ENCODE measurements at regions not wholly inside any gene's neighbourhood (a gene's known extent, or its start where the extent isn't known, plus 50 kb on each side); places are given as distances from the start of the nearest gene placed in this dataset.

- Histone ChIP-seq H3K4me1 (ENCODE audit: control insufficient read depth, insufficient read depth, low read length) (no peaks in the 10 kb centered on the region), H3K36me3 (ENCODE audit: control insufficient read depth, insufficient read depth, low read length) (no peaks in the 10 kb centered on the region), H3K9me3 (ENCODE audit: control insufficient read depth, low read length) (no peaks in the 10 kb centered on the region), H3K9ac (ENCODE audit: low read length) (no peak overlapping the region), H3K4me3 (ENCODE audit: low read length) (no peak overlapping the region), H3K27me3 (ENCODE audit: control insufficient read depth, insufficient read depth, low read length) (peaks cover 5% of the 10 kb centered on the region)
Observed at GRCh38 chr6:44012078-44012493, 115.2 kb downstream of the MRPL14 start.

GRCh38 chr6:44011350-44011920, 115.8 kb downstream of the MRPL14 start:
- Histone ChIP-seq H3K4me1 (ENCODE audit: control insufficient read depth, insufficient read depth, low read length) (no peaks in the 10 kb centered on the region), H3K4me3 (ENCODE audit: low read length) (no peak overlapping the region), H3K9me3 (ENCODE audit: control insufficient read depth, low read length) (no peaks in the 10 kb centered on the region), H3K27me3 (ENCODE audit: control insufficient read depth, insufficient read depth, low read length) (peaks cover 5% of the 10 kb centered on the region), H3K9ac (ENCODE audit: low read length) (no peak overlapping the region), H3K36me3 (ENCODE audit: control insufficient read depth, insufficient read depth, low read length) (no peaks in the 10 kb centered on the region)

GRCh38 chr6:44010411-44011349, 116.6 kb downstream of the MRPL14 start:
- Histone ChIP-seq H3K36me3 (ENCODE audit: control insufficient read depth, insufficient read depth, low read length) (no peaks in the 10 kb centered on the region), H3K4me3 (ENCODE audit: low read length) (no peak overlapping the region), H3K9me3 (ENCODE audit: control insufficient read depth, low read length) (no peaks in the 10 kb centered on the region), H3K4me1 (ENCODE audit: control insufficient read depth, insufficient read depth, low read length) (no peaks in the 10 kb centered on the region), H3K27me3 (ENCODE audit: control insufficient read depth, insufficient read depth, low read length) (peaks cover 5% of the 10 kb centered on the region), H3K9ac (ENCODE audit: low read length) (no peak overlapping the region)

GRCh38 chr6:44009425-44010321, 117.6 kb downstream of the MRPL14 start:
- Histone ChIP-seq H3K4me3 (ENCODE audit: low read length) (no peak overlapping the region), H3K27me3 (ENCODE audit: control insufficient read depth, insufficient read depth, low read length) (peaks cover 9% of the 10 kb centered on the region), H3K9me3 (ENCODE audit: control insufficient read depth, low read length) (no peaks in the 10 kb centered on the region), H3K9ac (ENCODE audit: low read length) (no peak overlapping the region), H3K4me1 (ENCODE audit: control insufficient read depth, insufficient read depth, low read length) (no peaks in the 10 kb centered on the region), H3K36me3 (ENCODE audit: control insufficient read depth, insufficient read depth, low read length) (no peaks in the 10 kb centered on the region)

DNA sequence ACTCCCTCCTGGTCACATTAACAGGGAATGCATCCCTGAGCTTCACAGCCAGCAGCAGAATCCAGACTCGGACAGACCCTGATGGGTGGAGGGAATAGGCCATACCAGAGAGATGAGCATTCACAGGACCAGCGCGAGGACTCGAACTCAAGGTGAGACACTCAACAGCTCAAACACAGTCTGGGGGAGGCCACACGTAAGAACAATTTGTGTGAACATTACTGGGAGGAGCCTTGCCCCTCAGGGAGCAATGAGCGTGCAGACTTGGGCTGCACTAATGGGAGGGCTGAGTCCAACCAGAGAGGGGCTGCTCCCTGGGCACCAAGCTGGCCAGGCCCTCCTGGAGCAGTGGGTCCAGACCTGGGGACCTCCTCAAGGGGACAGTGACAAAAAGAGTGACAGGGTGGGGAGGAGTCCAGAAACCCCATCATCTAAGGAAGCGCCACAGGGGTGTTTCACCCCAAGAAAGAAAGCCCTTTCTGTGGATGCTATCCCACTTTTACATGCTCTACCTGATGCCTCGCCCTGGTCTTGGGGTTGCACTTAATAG, 118.4 kb downstream of the MRPL14 start:
- no peak overlapping the region for H3K9ac ChIP-seq (ENCODE audit: low read length)
- H3K4me3 ChIP-seq (ENCODE audit: low read length), result no peak overlapping the region
- H3K9me3 ChIP-seq (ENCODE audit: control insufficient read depth, low read length), result no peaks in the 10 kb centered on the region
- H3K36me3 ChIP-seq (ENCODE audit: control insufficient read depth, insufficient read depth, low read length), result no peaks in the 10 kb centered on the region
- H3K27me3 ChIP-seq (ENCODE audit: control insufficient read depth, insufficient read depth, low read length), result peaks cover 12% of the 10 kb centered on the region
- H3K4me1 ChIP-seq (ENCODE audit: control insufficient read depth, insufficient read depth, low read length), result no peaks in the 10 kb centered on the region

DNA sequence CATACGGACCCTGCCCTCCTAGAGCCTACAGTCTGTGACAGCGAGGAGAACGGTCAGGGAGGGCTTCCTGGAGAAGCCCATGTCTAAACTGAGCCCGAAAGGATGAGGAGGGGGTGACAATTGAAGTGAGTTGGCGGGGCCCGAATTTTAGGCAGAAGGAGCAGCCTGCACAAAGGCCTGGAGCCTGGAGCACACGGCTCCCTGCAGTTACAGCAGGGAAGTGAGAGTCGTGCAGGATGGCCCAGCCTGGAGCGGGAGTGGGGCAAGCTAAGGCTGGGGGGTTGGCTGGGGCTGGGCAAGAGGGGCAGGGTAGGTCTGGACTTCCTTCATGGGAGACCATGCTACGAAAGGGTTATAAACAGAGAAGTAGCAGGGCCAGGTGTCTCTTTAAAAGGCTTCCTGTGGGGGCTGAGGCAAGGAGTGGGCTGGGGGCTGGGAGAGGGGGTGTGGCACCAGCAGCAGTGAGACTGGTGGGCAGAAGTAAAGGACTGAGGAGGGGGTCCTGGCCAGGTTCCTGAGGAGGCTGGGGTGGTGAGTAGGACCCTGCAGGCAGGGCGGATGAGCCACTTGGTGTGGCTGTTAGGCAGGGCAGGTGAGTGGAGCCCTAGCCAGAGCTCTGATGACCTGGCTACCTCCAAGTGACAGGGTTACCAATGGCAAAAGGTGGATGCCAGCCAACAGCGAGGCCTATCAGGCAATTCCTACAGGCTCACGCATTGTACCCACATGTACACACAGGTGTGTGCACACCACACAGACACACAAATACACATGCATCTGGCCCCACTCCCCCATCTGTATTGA, 119.2 kb downstream of the MRPL14 start:
- H3K9me3 ChIP-seq (ENCODE audit: control insufficient read depth, low read length), result no peaks in the 10 kb centered on the region
- H3K36me3 ChIP-seq (ENCODE audit: control insufficient read depth, insufficient read depth, low read length), result no peaks in the 10 kb centered on the region
- H3K27me3 ChIP-seq (ENCODE audit: control insufficient read depth, insufficient read depth, low read length), result peaks cover 18% of the 10 kb centered on the region
- no peak overlapping the region for H3K9ac ChIP-seq (ENCODE audit: low read length)
- no peak overlapping the region for H3K4me3 ChIP-seq (ENCODE audit: low read length)
- H3K4me1 ChIP-seq (ENCODE audit: control insufficient read depth, insufficient read depth, low read length), result peaks cover 3% of the 10 kb centered on the region

GRCh38 chr6:44006872-44007303, 120.4 kb downstream of the MRPL14 start:
- H3K4me1 ChIP-seq (ENCODE audit: control insufficient read depth, insufficient read depth, low read length), result peaks cover 12% of the 10 kb centered on the region
- peaks cover 30% of the 10 kb centered on the region for H3K27me3 ChIP-seq (ENCODE audit: control insufficient read depth, insufficient read depth, low read length)
- no peak overlapping the region for H3K9ac ChIP-seq (ENCODE audit: low read length)
- H3K36me3 ChIP-seq (ENCODE audit: control insufficient read depth, insufficient read depth, low read length), result no peaks in the 10 kb centered on the region
- no peak overlapping the region for H3K4me3 ChIP-seq (ENCODE audit: low read length)
- H3K9me3 ChIP-seq (ENCODE audit: control insufficient read depth, low read length), result no peaks in the 10 kb centered on the region

DNA sequence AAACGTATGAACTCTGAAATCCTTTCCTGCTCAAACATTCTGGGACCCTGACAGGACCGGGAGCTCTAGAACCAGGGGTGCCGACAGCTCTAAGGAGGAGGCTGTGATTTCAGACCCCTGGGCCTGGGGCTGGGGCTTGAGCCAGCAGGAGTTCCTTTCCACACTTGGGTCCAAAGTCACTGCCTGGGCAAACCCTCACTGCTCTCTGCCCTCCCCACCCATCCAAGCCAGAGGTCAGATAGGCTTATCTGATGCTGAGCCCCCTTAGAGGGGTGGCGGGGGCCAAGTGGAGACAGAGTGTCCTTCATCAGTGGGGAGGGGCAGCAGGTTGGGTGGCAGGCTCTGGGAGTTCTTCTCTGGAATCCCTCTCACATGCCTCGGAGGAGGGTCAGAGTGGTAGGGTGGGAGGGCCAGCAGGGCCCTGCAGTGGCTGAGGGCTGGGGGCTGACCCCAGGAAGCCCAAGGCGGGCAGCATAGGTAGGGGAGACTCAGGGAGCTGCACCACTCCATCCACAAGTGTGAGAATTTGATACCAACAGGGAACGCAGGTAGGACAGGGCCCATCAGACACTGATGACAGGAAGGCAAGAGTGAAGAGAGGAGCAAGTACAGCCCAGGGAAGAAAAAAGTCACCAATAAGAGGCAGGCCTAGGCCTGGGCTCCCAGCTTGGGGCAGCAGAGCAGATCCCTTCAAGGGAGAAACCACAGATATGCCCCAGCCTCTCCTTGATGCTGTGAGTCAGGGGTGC, 121.0 kb downstream of the MRPL14 start:
- Histone ChIP-seq H3K27me3 (ENCODE audit: control insufficient read depth, insufficient read depth, low read length) (peaks cover 34% of the 10 kb centered on the region), H3K36me3 (ENCODE audit: control insufficient read depth, insufficient read depth, low read length) (no peaks in the 10 kb centered on the region), H3K4me1 (ENCODE audit: control insufficient read depth, insufficient read depth, low read length) (peaks cover 16% of the 10 kb centered on the region), H3K4me3 (ENCODE audit: low read length) (no peak overlapping the region), H3K9me3 (ENCODE audit: control insufficient read depth, low read length) (no peaks in the 10 kb centered on the region), H3K9ac (ENCODE audit: low read length) (no peak overlapping the region)

GRCh38 chr6:44005507-44005903, 121.7 kb downstream of the MRPL14 start:
- Histone ChIP-seq H3K9me3 (ENCODE audit: control insufficient read depth, low read length) (no peaks in the 10 kb centered on the region), H3K36me3 (ENCODE audit: control insufficient read depth, insufficient read depth, low read length) (no peaks in the 10 kb centered on the region), H3K9ac (ENCODE audit: low read length) (no peak overlapping the region), H3K4me3 (ENCODE audit: low read length) (no peak overlapping the region), H3K4me1 (ENCODE audit: control insufficient read depth, insufficient read depth, low read length) (peaks cover 16% of the 10 kb centered on the region), H3K27me3 (ENCODE audit: control insufficient read depth, insufficient read depth, low read length) (peaks cover 34% of the 10 kb centered on the region)

DNA sequence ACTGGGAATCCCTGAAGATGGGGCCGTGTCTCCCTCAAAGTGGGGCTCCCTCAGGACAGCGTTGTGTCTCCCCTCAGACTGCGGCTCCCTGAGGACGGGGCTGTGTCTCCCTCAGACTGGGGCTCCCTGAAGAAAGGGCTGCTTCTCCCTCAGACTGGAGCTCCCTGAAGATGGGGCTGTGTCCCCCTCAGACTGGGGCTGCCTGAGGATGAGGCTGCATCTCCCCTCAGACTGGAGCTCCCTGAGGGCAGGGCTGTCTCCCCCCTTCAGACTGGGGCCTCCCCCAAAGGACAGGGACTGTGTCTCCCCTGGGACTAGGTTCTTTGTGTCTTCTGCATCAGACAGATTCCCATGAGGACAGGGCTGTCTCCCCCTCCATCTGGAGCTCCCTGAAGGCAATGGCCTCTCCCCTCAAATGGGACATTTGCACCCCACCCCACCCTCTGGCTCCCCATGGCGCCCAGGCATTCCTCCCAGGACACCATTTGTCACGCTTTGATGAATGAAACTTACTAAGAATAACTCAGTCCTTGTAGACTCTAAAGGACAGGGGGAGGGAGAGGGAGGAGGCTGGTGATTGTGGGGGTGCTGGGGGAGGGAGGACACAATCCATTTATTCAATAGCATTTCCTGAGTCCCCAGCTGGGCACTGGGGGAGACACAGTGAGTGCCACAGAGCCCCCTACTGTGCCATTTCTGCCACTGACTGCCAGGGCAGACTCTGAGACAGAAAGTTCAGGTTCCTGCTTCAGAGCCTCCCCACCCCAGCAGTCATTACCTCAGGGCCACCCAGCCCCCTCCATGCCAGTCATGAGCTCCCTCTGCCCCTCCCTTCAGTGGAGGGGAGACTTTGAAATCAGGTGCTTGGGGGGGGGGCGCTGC, 122.4 kb downstream of the MRPL14 start:
- no peak overlapping the region for H3K9ac ChIP-seq (ENCODE audit: low read length)
- no peaks in the 10 kb centered on the region for H3K9me3 ChIP-seq (ENCODE audit: control insufficient read depth, low read length)
- no peak overlapping the region for H3K4me3 ChIP-seq (ENCODE audit: low read length)
- H3K36me3 ChIP-seq (ENCODE audit: control insufficient read depth, insufficient read depth, low read length), result no peaks in the 10 kb centered on the region
- peaks cover 30% of the 10 kb centered on the region for H3K27me3 ChIP-seq (ENCODE audit: control insufficient read depth, insufficient read depth, low read length)
- H3K4me1 ChIP-seq (ENCODE audit: control insufficient read depth, insufficient read depth, low read length), result peaks cover 23% of the 10 kb centered on the region

All from mucosa of stomach (tissue), 1 donor.